DMS114 treated with DMSO at 0.1 percent for 48 hours (cell line): ENCODE measurements at regions not wholly inside any gene's neighbourhood (a gene's known extent, or its start where the extent isn't known, plus 50 kb on each side); places are given as distances from the start of the nearest gene placed in this dataset.

ENCODE experiments used
- DNase-seq: peaks from one replicate; lab custom pipeline; 2025; ENCODE audit not compliant: unreplicated experiment; lab: John Stamatoyannopoulos, UW

- peak; percentile 43 for DNase-seq
These were observed 56.0 kb upstream of the BTRC start for GRCh38 chr10:101297901-101298486.

- DNase-seq = no peak
These were observed 54.8 kb upstream of the BTRC start for GRCh38 chr10:101299211-101299610.

DNA sequence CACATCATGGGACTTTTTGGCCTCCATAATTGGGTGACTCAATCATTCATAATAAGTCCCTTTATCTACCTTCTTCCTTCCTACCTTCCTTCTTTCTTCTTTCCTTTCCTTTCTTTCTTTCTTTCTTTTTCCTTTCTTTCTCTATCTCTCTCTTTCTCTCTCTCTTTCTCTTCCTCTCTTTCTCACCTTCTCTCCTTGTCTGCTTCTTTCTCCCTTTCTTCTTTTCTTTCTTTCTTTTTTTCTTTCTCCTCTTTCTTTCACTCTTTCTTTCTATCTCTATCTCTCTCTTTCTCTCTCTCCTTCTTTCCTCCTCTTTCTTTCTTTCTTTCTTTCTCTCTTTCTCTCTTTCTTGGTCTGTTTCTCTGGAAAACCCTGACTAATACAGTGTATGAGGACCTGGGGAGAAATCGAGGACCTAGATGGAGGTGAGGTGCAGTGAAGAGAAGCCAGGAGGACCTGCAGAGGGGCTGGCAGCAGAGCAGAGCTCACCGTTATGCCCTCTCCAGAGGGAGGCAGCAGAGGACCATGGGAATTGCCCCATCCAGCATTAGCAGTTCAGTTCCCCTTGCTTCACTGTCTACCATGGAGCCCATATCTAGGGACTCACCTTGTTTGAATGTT, 52.7 kb upstream of the BTRC start:
- peak; percentile 50 for DNase-seq

DNA sequence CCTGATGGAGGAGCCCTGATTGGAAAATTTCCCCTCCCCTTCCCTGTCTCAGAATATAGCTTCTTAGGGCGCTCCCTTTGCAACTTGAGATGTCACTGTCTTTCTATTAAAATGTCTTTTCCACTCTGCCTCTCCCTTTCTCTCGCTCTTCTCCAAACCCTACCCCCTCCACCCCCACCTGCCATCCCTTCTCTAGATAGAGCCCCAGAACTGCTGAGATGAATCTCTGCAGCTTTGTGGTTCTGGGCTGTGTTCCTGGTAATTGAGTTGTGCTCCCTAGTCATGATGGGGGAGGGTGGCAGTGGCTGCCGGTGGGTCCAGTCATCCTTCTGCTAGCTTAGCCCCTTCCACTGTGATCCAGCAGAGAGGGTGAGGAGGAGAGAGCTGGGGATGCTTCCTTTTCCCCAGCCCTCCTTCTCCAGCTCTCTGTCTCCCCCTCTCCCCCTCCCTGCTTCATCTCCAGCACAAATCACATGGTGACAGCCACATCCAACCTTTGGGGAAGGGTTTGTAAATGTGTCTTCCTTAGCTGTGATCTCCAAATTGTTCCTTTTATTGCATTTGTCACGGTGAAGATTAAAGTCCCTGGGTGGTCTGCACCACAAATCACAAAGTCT, 50.8 kb upstream of the BTRC start:
- DNase-seq = no peak
